HFFc6 (cell line): ENCODE measurements at regions not wholly inside any gene's neighbourhood (a gene's known extent, or its start where the extent isn't known, plus 50 kb on each side); places are given as distances from the start of the nearest gene placed in this dataset.
"Not testable (repeated sequence)": the region's sequence is repeated elsewhere in the genome, so short reads cannot be mapped to it uniquely, and the experiment has no call there.

Experiments used
- DNase-seq: peaks from one replicate; pipeline ENCODE4 v3.0.0-alpha.2; 2018
- H3K27ac Mint-ChIP-seq: 2 replicates; pipeline ENCODE4 v1.8.0; 2020; ENCODE audit warnings: mild to moderate bottlenecking, mixed read lengths
- H3K27me3 Mint-ChIP-seq: 2 replicates; pipeline ENCODE4 v1.8.0; 2021; ENCODE audit warnings: mild to moderate bottlenecking, moderate library complexity, mixed read lengths; ENCODE audit not compliant: insufficient read depth
- H3K36me3 Mint-ChIP-seq: 2 replicates; pipeline ENCODE4 v1.8.0; 2021; ENCODE audit warnings: low read depth, mixed read lengths
- H3K4me1 Mint-ChIP-seq: 2 replicates; pipeline ENCODE4 v1.8.0; 2020; ENCODE audit warnings: low read depth, mixed read lengths
- H3K4me3 Mint-ChIP-seq: 2 replicates; pipeline ENCODE4 v1.8.0; 2020; ENCODE audit warnings: mild to moderate bottlenecking, moderate library complexity, mixed read lengths
- H3K9me3 Mint-ChIP-seq: 2 replicates; pipeline ENCODE4 v1.8.0; 2020; ENCODE audit warnings: mild to moderate bottlenecking, mixed read lengths
- TF ChIP-seq, protein P1 (sequence below): fragments of 200-600 bp; sonication (generic); IDR thresholded peaks from 2 replicates; pipeline ENCODE4 v1.5.0; 2021; ENCODE audit warnings: antibody characterized with exemption, mild to moderate bottlenecking

DNA sequence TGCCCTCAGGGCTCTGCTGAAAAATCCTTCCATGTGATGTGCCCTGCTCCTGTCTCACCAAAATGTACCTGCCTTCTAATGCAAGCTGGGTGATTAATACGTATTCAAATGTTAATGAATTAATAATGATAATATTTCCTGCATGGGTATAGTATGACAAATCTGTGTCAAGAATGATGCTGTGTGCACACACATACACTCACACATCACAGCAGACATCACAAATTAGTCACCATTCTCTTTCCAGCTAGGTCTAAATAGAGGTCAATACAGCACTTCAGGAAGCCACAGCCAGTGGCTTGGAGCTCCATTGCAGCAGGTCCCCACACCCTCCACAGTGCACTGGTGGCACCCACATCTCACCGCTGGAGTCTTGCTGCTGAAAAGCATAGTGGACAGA, 681.2 kb upstream of the NRP1 start:
- DNase-seq, result no peak

DNA sequence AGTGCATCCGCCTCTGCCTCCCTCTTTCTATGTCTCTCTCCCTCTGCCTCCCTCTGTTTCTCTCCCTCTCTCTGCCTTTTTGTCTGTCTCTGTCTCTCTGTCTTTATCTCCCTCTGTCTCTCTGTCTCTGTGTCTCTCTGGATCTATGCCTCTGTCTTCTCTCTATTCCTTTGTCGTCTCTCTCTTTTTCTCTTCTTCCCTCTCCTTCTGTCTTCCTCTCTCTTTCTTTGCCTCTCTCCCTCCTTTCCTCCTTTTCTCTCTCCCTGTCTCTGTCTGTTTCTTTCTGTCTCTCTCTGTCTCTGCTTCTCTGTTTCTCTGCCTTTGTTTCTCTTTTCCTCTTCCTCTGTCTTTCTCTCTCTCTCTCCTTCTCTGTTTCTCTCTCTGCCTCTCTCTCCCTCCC, 678.8 kb upstream of the NRP1 start:
- DNase-seq, result no peak
- Mint-ChIP-seq H3K36me3 (no peaks in the 10 kb centered on the region), H3K27ac (no peak overlapping the region), H3K27me3 (peaks cover 18% of the 10 kb centered on the region), H3K4me1 (peaks cover 7% of the 10 kb centered on the region), H3K9me3 (no peaks in the 10 kb centered on the region), H3K4me3 (no peak overlapping the region)
- TF ChIP-seq, protein P1, sequence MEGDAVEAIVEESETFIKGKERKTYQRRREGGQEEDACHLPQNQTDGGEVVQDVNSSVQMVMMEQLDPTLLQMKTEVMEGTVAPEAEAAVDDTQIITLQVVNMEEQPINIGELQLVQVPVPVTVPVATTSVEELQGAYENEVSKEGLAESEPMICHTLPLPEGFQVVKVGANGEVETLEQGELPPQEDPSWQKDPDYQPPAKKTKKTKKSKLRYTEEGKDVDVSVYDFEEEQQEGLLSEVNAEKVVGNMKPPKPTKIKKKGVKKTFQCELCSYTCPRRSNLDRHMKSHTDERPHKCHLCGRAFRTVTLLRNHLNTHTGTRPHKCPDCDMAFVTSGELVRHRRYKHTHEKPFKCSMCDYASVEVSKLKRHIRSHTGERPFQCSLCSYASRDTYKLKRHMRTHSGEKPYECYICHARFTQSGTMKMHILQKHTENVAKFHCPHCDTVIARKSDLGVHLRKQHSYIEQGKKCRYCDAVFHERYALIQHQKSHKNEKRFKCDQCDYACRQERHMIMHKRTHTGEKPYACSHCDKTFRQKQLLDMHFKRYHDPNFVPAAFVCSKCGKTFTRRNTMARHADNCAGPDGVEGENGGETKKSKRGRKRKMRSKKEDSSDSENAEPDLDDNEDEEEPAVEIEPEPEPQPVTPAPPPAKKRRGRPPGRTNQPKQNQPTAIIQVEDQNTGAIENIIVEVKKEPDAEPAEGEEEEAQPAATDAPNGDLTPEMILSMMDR, result no peak

More for the DNA sequence above, 681.2 kb upstream of the NRP1 start:
- no peaks in the 10 kb centered on the region for H3K9me3 Mint-ChIP-seq
- H3K27ac Mint-ChIP-seq, result no peak overlapping the region
- TF ChIP-seq, protein P1, result no peak
- H3K36me3 Mint-ChIP-seq, result no peaks in the 10 kb centered on the region
- H3K27me3 Mint-ChIP-seq, result peaks cover 20% of the 10 kb centered on the region
- no peak overlapping the region for H3K4me3 Mint-ChIP-seq
- H3K4me1 Mint-ChIP-seq, result peaks cover 9% of the 10 kb centered on the region

DNA sequence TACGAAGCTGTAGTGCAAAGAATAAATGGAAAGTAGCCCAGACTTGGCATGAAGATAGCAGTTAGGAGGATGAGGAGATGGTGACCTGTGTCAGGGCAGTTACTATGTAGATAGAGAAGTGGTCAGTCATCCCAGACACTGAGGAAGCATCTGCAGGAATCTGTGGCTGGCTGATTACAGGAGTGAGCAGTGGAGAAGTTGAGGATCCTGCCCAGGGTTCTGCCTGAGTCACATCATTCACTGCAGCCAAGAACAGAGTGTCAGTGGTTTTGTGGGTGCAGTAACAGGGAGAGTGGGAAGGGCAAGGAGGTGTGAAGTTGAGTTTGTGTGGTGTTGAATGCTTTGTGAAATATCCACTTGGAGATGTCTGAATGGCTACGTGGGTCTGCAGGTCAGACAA, 676.4 kb upstream of the NRP1 start:
- DNase-seq, result peak; percentile 17
- TF ChIP-seq, protein P1, result no peak
- Mint-ChIP-seq H3K4me3 (no peak overlapping the region), H3K4me1 (peaks cover 4% of the 10 kb centered on the region; the same call in 1 of the 2 replicates), H3K36me3 (no peaks in the 10 kb centered on the region), H3K27me3 (peaks cover 19% of the 10 kb centered on the region), H3K27ac (no peak overlapping the region), H3K9me3 (no peaks in the 10 kb centered on the region)

DNA sequence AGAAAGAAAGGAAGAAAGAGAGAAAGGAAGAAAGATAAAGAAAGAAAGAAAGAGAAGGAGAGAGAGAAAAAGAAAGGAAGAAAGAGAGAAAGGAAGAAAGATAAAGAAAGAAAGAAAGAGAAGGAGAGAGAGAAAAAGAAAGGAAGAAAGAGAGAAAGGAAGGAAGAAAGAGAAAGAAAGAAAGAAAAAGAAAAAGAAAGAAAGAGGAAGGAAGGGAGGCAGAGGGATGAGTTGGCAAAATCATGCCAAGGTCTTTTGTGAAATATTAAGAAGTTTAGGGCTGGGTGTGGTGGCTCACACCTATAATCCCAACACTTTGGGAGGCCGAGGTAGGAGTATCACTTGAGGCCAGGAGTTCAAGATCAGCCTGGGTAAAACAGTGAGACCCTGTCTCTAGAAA, 675.8 kb upstream of the NRP1 start:
- peaks cover 21% of the 10 kb centered on the region for H3K27me3 Mint-ChIP-seq
- not testable (repeated sequence) for H3K36me3 Mint-ChIP-seq, H3K4me3 Mint-ChIP-seq, H3K4me1 Mint-ChIP-seq, DNase-seq, H3K27ac Mint-ChIP-seq, H3K9me3 Mint-ChIP-seq

DNA sequence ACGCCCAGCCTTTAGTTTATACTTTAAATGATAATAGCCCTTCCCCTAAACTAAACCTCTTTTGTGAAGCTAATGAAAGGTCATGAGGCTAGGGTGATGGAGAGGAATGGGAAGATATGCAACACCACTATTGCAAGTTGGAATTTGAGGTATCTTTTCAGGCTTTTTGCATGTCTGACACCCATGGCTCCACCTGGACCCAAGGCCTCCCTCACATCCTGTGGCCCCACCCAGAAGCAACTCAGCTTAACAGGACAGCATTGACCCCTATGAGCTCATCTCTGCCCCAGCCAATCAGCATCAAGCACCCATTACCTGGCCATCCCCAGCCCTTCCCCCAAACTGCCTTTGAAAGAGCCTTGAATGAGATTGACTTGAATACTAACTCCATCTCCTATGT, 674.2 kb upstream of the NRP1 start:
- H3K36me3 Mint-ChIP-seq, result no peaks in the 10 kb centered on the region
- TF ChIP-seq, protein P1, result no peak

DNA sequence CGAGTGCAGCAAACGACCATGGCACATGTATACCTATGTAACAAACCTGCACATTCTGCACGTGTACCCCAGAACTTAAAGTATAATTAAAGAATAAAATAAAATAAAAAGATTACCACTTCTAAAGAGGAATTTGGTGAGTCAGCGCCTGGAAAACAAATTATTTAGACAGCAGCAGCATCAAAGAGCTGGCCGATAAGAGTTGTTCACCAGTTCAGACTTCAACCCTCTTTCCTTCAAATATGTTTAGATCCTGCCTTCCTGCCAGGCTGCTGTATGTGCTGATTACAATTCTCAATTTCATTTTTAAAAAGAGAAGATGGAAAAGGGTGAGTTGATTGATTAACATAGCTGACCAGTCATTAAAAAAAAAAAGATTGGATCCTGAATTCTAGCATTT, 672.0 kb upstream of the NRP1 start:
- peaks cover 4% of the 10 kb centered on the region; the same call in 1 of the 2 replicates for H3K4me1 Mint-ChIP-seq
- H3K27ac Mint-ChIP-seq, result no peak overlapping the region
- no peak for DNase-seq
- H3K27me3 Mint-ChIP-seq, result peaks cover 24% of the 10 kb centered on the region
- H3K36me3 Mint-ChIP-seq, result no peaks in the 10 kb centered on the region
- TF ChIP-seq, protein P1, result no peak
- H3K4me3 Mint-ChIP-seq, result no peak overlapping the region
- no peaks in the 10 kb centered on the region for H3K9me3 Mint-ChIP-seq

More for the DNA sequence above, 674.2 kb upstream of the NRP1 start:
- Mint-ChIP-seq H3K27ac (no peak overlapping the region), H3K9me3 (no peaks in the 10 kb centered on the region), H3K27me3 (peaks cover 24% of the 10 kb centered on the region), H3K4me1 (peaks cover 4% of the 10 kb centered on the region; the same call in 1 of the 2 replicates), H3K4me3 (no peak overlapping the region)
- no peak for DNase-seq
